Panc1 (cell line): ENCODE measurements at regions not wholly inside any gene's neighbourhood (a gene's known extent, or its start where the extent isn't known, plus 50 kb on each side); places are given as distances from the start of the nearest gene placed in this dataset.

ENCODE experiments used
- POLR2AphosphoS5 ChIP-seq: IDR thresholded peaks from 2 replicates; pipeline ENCODE4 v1.6.1; 2012; ENCODE audit warnings: mild to moderate bottlenecking, low read depth, low read length, moderate library complexity
- SIN3A ChIP-seq: IDR thresholded peaks from 2 replicates; pipeline ENCODE4 v1.6.1; 2012; ENCODE audit warnings: low read depth, mild to moderate bottlenecking, low read length, moderate library complexity, borderline replicate concordance; ENCODE audit not compliant: insufficient read depth
- TCF7L2 ChIP-seq: IDR thresholded peaks from 2 replicates; pipeline ENCODE4 v1.6.1; 2011; ENCODE audit warnings: mild to moderate bottlenecking, low read depth, low read length, inconsistent platforms
- TF ChIP-seq, protein P1 (sequence below): fragments of 450-650 bp; IDR thresholded peaks from 2 replicates; pipeline ENCODE4 v1.5.1; 2017; ENCODE audit warnings: mild to moderate bottlenecking

DNA sequence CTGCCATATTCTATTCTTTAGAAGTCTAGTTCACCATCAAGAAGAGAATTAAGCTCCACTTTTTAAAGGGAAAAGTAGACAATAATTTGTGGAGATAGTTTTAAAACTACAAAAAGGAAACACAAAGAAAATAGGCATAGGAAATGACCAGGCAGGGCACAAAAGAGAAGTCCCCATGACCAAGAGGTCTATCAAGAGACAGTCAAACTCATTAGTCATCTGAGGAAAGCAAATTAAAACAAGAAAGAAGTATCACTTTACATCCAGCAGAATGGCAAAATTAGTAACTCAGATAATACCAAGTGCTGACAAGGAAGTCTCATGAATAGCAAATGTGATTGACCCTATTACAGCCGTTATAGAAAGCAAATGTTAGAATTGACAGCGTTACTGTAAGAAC, 243.7 kb upstream of the SNX7 start:
- TF ChIP-seq, protein P1, sequence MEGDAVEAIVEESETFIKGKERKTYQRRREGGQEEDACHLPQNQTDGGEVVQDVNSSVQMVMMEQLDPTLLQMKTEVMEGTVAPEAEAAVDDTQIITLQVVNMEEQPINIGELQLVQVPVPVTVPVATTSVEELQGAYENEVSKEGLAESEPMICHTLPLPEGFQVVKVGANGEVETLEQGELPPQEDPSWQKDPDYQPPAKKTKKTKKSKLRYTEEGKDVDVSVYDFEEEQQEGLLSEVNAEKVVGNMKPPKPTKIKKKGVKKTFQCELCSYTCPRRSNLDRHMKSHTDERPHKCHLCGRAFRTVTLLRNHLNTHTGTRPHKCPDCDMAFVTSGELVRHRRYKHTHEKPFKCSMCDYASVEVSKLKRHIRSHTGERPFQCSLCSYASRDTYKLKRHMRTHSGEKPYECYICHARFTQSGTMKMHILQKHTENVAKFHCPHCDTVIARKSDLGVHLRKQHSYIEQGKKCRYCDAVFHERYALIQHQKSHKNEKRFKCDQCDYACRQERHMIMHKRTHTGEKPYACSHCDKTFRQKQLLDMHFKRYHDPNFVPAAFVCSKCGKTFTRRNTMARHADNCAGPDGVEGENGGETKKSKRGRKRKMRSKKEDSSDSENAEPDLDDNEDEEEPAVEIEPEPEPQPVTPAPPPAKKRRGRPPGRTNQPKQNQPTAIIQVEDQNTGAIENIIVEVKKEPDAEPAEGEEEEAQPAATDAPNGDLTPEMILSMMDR = no peak
- TF ChIP-seq TCF7L2 (no peak), POLR2AphosphoS5 (no peak), SIN3A (no peak)
